Endothelial cell of umbilical vein (primary cell): ENCODE measurements at regions not wholly inside any gene's neighbourhood (a gene's known extent, or its start where the extent isn't known, plus 50 kb on each side); places are given as distances from the start of the nearest gene placed in this dataset.
"Not testable (repeated sequence)": the region's sequence is repeated elsewhere in the genome, so short reads cannot be mapped to it uniquely, and the experiment has no call there.

Source experiments
- CTCF ChIP-seq, 2 donors: IDR thresholded peaks; 1 replicate in 1 of 2; 2 replicates in 1 of 2; pipeline ENCODE4 v1.5.1; 2011; ENCODE audit warnings: low read length in 2 of 2, mild to moderate bottlenecking in 2 of 2, moderate library complexity in 2 of 2, control low read depth in 1 of 2, inconsistent platforms in 1 of 2, low read depth in 1 of 2; ENCODE audit not compliant: insufficient read depth in 1 of 2; ENCODE audit errors: extremely low read depth in 1 of 2
- EZH2 ChIP-seq: IDR thresholded peaks from 2 replicates; pipeline ENCODE4 v1.6.1; 2012; ENCODE audit warnings: borderline replicate concordance, low read depth, mild to moderate bottlenecking, moderate library complexity, low read length, inconsistent platforms; ENCODE audit not compliant: severe bottlenecking
- JUN ChIP-seq: IDR thresholded peaks from 2 replicates; pipeline ENCODE4 v1.6.1; 2011; ENCODE audit warnings: borderline replicate concordance, low read depth; ENCODE audit not compliant: insufficient read length, insufficient read depth
- MAX ChIP-seq: IDR thresholded peaks from 2 replicates; pipeline ENCODE4 v1.6.1; 2011; ENCODE audit not compliant: insufficient read depth, insufficient read length
- MYC ChIP-seq: IDR thresholded peaks from one replicate; pipeline ENCODE4 v1.6.1; 2011; ENCODE audit warnings: mild to moderate bottlenecking, low read depth, low read length
- POLR2A ChIP-seq: IDR thresholded peaks from 2 replicates; pipeline ENCODE4 v1.6.1; 2012; ENCODE audit warnings: low read depth, mild to moderate bottlenecking, control low read depth, low read length
- POLR2AphosphoS5 ChIP-seq: IDR thresholded peaks from 2 replicates; pipeline ENCODE4 v1.6.1; 2012; ENCODE audit warnings: low read depth, mild to moderate bottlenecking, control low read depth, low read length, moderate library complexity; ENCODE audit not compliant: insufficient read depth

- TF ChIP-seq CTCF (IDR thresholded peaks at IDR 0.05; ENCODE audit: extremely low read depth in 1 of 2, insufficient read depth in 1 of 2, low read depth in 1 of 2, low read length in 2 of 2); MYC; POLR2A; POLR2AphosphoS5; MAX; JUN; EZH2: not testable (repeated sequence)
These were observed 128.9 kb upstream of the KLF3 start for GRCh38 chr4:38535071-38535470.
